GM18508 (cell line): ENCODE measurements at regions not wholly inside any gene's neighbourhood (a gene's known extent, or its start where the extent isn't known, plus 50 kb on each side); places are given as distances from the start of the nearest gene placed in this dataset.

ENCODE experiments used
- ATAC-seq: cut with Tn5 transposase; IDR thresholded peaks from one replicate; pipeline ENCODE4 v1.9.1; 2021; ENCODE audit warnings: moderate number of reproducible peaks; ENCODE audit not compliant: insufficient read depth, unreplicated experiment

DNA sequence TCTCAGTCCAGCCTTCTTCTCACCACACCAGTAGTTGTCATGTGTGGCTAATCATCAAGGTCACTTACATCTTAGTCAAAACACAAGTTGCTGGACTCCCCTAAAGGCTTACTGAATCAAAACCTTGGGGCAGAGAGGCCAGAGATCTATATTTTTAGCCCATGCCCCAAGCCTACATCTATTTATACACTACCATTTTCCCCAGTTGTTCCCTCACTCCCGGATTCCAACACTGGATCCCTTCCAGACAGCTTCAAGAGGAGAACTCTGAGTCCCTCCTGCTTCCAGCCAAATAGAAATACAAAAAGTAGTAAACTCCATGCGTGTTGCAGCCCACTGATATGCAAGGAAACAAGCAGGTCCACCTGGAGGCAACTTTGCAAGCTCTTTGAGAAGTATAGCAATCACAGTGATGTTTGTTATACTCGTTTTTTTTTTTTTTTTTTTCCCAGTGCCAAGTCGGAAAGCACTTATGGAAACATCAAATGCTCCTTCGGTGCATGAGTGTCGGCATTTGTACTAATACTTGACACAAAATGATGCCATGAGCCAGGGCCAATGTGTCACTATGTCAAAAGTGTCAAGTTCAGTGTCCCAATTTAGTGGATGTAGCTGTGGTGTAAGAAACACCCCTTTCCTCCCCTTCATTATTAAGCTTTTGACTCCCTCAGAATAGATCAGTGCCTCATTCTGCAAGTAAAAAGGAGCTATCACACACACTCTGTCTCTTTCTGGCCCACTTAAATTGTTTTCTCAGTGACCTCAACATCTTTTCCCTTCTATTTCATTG, 594.2 kb upstream of the SGCD start:
- no peak for ATAC-seq

GRCh38 chr5:155733935-155734334, 593.0 kb upstream of the SGCD start:
- no peak for ATAC-seq

DNA sequence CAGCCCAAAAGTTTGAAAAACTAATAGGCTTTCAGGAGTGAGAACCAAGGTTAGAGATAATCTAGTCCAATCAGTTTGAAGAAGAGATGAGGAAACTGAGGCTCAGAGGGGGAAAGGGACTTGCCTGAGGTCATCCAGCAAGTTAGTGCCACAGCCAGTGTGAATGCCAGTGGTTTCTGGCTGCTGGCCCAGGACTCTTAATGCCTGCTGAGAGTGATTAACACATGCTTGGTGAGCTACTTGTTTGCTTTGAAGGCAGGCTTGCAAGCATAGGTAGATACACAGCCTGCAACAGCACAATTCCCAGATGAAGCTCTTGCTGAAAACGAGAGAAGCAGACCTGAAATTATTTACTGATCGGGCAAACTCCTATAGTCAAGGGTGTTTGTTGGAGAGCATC, 591.6 kb upstream of the SGCD start:
- ATAC-seq: no peak

DNA sequence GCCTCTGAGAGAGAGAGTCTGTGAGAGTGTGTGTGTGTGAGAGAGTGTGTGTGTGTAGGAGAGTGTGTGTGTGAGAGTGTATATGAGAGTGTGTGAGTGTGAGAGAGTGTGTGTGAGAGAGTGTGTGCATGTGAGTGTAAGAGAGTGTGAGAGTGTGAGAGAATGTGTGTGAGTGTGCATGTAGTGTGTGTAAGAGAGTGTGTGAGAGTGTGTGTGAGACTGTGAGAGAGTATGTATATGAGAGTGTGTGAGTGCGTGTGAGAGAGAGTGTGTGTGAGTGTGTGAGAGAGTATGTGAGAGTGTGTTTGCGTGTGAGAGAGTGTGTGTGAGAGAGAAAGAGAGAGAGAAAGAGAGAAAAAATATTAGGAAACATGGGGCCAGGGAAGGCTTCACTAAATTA, 588.3 kb upstream of the SGCD start:
- no peak for ATAC-seq

DNA sequence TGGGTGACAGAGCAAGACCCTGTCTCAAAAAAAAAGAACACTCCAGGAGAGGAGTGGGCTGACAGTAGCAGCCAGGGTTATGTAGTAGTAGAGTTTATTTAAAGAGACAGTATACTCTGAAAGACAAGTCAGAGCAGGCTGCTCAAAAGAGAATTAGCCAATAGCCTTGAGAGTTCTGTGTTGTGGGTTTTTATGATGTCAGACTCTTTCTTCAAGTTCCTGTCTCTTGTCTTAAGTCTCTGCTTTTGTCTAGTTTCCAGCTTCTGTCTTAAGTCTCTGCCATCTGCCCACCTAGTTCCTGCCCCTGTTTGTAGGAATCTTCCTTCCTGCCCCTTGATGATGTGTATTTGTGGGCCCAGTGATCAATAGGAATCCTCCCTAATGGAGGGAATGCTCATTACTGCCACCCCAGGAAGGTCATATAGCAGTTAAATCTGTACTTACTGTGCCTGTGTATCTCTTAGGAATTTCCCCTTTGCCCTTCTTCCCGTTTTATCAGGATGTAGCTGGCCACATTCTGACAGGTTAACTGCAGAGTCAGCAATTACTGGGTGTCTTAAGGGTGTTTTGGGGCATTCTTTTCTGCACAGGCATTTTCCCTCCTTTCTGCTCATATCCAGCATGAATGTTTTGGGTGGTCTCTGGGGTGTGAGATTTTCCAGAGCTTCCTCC, 580.5 kb upstream of the SGCD start:
- ATAC-seq: no peak

DNA sequence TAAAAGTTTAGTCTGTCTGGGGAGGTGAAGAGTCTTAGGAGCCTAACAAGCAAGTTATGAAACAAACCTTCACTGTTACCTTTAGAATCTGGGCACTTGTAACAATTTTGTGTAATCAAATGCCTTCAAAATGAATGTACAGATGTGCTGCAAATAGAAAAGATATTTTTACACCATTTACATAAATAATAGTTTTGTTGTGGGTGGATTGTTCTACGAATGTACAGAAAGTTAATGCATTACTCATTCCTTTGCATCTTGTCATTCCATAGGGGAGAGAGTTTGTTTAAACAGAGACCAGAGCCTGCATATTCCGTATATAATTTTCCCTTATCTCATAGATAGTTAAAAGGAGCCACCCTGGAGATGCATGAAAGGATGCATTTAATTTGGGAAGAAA, 576.9 kb upstream of the SGCD start:
- no peak for ATAC-seq

DNA sequence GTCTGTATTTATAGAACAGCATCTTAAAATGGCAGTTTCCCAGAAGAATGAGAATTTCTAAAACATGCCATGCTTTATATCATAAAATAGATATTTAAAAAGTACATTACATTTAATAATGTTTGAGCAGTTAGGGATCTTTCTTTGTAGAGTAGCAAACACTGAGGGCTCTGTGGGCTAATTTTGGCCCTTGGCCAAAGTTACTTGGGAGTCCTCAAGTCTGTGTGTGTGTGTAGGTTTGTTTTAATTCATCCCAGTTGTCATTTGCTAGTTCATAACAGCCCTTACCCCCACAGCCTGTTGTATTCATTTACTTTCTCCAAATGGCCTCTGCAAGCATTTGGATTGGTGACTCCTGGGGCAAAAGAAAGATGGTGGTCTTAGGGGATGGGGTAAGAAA, 576.4 kb upstream of the SGCD start:
- ATAC-seq: no peak

DNA sequence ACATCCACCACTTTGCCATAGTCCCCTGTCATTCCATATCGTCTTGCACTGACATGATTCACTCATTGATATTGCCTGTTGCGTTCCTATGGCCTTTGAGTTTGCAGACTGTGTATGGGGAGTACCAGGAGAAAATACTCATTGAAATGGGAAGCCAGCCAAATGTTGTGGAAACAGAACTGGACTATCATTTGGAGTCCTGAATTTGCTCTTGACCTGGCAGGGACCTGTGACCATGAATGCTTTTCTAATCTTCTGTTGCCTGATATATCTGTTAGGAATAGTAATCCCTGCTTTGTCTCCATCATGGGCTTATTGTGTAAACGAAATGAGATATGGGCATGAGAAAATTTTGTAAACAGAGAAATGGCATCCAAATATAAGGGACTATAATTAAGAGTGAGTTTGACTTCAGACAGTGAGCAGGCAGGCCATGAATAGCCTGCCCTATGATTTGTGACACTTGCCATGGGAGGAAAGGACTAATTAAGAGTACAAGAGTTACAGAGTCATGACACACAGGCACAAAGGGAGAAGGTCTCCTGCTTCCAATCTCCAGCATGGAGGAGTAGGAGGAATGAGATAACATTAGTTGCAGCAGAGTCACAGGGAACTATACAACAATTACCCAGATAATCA, 572.9 kb upstream of the SGCD start:
- ATAC-seq: no peak

- no peak for ATAC-seq
Measured at GRCh38 chr5:155759252-155759651, 567.7 kb upstream of the SGCD start.

GRCh38 chr5:155759984-155760383, 567.0 kb upstream of the SGCD start:
- ATAC-seq: no peak

GRCh38 chr5:155761502-155761901, 565.5 kb upstream of the SGCD start:
- ATAC-seq: no peak

DNA sequence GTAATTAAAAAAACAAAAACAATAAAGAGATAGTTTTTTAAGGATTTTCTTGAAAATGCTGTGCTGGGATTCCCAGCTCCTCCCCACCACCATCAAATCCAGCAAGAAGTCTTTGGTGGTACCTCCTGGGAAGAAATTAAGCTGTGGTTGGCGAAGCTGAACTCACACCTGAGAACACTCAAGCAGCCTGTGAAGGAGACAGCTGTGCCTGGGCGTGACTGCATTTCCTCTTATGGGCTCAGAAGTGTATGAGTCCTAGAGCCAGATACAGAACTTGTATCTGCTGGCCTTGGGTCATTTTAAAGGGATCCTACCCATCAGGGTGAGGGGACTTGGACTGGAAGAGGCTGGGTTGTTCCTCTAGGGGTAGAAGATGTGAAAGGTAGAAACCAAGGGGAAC, 561.2 kb upstream of the SGCD start:
- ATAC-seq: no peak

DNA sequence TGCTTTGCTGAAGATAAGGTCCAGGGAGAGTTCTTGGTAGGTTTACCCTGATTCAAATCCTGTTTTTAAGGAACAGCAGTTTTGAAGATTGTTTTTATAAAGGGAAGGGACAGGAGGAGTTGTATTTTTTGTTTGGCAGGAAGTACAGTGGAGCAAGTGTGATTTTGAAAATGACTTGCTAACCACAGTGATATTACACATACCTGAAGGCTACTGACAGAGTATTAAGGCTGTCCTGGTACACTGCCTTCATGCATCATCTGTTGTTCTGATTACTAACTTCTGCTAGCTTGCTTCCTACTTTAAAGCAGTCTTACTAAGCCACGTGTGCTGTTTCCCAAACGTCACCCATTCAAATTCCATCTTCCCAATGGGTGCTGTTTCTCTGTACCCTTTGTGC, 559.5 kb upstream of the SGCD start:
- no peak for ATAC-seq

DNA sequence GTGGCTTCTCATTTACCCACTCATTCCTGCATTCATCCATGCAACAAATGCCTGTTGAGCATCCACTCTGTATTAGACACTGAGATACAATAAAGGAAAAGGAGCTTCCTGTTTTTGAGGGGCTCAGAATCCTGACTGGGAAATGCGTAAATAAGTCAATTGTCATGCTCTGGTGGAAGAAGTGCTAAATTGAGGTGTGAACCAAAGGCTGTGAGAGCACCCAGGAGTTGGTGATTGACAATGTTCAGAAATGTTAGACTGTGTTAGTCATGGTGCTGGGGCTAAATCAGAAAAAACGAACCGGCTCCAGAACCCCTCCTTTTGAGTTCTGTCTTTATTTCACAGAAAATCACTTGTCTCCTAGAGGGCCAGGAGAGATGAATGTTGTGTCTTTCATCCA, 558.6 kb upstream of the SGCD start:
- no peak for ATAC-seq

GRCh38 chr5:155772009-155772662, 554.8 kb upstream of the SGCD start:
- ATAC-seq: no peak

DNA sequence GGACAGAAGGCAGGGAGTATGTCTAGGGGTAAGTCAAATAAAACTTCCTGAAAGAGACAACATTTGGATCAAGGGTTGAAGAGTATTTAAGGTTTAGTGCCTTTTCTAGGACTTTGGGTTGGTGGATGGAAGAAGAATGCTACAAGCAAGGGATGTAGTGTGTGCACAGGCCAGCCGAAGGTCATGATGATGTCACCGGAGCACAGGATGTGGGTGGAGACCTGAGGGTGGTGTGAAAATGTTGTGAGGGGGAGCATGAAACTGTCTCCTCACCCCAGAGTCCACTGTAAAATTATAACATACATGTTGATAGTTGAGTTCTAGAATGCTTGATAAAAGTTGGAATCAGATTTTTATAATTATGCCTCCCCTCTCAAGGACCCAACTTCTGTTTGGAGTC, 553.3 kb upstream of the SGCD start:
- no peak for ATAC-seq

DNA sequence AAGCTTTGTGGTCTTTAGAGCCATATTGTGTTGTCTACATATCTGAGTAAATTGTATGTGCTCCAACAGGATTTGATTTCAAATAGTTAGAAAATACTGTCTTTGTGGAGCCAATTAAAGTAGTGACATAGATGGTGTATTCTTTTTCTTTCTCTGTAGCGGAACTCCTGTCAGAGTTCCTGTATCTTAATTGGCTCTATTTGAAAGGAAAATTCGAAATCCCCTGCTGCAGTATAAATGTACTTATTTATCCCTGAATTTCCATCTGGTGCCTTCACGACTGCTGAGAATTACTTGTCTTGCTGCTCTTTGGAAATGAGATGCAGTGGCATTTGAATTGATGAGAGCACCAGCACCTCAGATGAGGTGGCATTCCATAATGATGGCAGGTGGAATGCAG, 546.7 kb upstream of the SGCD start:
- ATAC-seq: no peak

- ATAC-seq: no peak
Measured at GRCh38 chr5:155783246-155783645, 543.7 kb upstream of the SGCD start.

DNA sequence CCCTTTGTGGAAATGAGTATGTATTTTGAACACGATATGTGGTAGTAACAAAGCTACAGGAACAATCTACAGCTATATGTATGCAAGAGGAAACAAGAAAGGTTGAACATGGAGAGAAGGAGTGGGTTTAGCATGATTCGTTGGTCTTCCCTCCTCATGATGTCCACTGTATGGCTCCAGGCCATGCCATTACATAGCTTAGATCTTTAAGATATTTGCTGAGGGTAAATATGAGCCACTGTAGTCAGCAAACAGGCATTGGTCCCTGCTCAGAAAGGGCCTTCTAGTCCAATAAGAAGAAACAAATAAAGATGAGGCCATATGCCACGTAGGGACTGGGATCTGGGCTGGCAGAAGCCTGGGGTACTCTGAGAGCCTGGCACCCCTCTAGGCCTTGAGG, 543.2 kb upstream of the SGCD start:
- no peak for ATAC-seq

DNA sequence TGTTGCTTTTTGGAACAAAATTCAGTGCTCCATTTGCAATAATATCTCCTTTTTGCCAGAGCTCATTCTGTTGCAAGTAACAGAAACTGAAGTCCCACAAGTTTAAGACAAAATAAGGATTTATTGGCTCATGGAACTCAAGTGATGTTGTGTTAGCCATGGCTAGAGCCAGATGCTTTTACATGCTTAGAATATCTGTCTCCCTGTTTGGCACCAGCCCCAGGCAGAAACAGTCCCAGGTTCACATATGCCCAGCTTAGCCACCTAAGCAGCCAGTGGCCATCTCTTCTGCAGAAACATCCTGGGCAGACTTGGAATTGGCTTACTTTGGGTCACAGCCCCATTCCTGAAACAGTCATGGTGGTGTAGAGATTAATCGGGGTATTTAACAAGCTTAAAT, 540.9 kb upstream of the SGCD start:
- no peak for ATAC-seq

GRCh38 chr5:155792873-155793272, 534.1 kb upstream of the SGCD start:
- ATAC-seq: no peak
